ENCODE measurements at regions not wholly inside any gene's neighbourhood (a gene's known extent, or its start where the extent isn't known, plus 50 kb on each side); places are given as distances from the start of the nearest gene placed in this dataset.

DNA sequence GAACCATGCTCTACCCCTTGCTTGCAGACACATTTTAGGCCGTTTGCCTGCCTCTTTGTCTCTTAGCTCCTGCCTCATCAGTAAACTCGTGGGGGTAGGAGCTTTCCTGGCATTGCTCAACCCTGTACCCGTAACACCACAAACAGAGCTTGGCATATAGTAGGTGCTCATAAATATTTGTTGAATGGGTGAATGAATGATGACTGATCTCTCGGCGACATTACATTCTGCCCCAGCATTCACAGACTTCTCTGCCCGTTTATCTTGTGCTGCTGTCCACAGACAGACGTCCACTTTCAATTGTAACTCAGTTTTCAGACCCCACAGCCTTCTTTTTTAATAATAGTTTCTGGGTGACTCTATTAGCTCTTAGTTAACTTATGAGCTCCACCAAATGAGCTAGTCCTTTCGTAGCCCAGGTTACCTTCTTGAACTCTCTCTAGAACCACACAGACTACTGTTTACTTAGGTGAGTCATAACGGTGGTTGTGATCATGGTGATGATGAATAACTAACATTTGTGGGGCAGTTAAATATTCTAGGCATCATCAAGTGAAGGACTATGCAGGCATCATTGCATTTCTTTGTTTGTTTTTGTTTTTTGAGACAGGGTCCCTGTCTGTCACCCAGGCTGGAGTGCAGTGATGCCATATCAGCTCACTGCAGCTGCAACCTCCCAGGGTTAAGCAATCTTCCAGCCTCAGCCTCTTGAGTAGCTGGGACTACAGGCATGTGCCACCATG is 188.4 kb downstream of the ADAMTS15 start:
- 76 to 79% methylated on average over 9 of the region's 9 CpGs for WGBS, 2 donors
- DNase-seq (ENCODE audit: low spot score in 2 of 2) = no peak
- H3K4me3 ChIP-seq (ENCODE audit: low read depth, poor library complexity, severe bottlenecking) = no peak overlapping the region
- no peak for TF ChIP-seq POLR2A (IDR thresholded peaks at IDR 0.05)
- TF ChIP-seq, protein P1, sequence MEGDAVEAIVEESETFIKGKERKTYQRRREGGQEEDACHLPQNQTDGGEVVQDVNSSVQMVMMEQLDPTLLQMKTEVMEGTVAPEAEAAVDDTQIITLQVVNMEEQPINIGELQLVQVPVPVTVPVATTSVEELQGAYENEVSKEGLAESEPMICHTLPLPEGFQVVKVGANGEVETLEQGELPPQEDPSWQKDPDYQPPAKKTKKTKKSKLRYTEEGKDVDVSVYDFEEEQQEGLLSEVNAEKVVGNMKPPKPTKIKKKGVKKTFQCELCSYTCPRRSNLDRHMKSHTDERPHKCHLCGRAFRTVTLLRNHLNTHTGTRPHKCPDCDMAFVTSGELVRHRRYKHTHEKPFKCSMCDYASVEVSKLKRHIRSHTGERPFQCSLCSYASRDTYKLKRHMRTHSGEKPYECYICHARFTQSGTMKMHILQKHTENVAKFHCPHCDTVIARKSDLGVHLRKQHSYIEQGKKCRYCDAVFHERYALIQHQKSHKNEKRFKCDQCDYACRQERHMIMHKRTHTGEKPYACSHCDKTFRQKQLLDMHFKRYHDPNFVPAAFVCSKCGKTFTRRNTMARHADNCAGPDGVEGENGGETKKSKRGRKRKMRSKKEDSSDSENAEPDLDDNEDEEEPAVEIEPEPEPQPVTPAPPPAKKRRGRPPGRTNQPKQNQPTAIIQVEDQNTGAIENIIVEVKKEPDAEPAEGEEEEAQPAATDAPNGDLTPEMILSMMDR (IDR thresholded peaks at IDR 0.05) = no peak
- intact Hi-C loops (cut with DNase I; ENCODE audit: low total_unique reads) = no loop called here

DNA sequence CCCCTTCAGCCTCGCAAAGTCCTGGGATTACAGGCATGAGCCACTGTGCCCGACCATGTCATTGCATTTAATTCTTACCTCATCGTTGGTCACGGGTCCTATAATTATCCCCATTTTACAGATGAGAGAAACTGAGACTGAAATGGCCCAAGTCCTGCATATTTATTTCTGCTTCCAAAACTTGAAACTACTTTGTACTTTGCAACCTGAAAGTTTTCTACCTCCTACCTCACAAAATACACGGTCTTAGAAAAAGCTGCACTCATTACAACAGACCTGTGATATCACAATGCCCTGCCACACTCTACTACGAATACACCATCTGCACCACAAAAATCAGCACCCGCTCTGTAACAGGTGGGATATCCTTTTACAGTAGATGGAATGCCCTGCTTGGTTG is 189.1 kb downstream of the ADAMTS15 start:
- intact Hi-C loops (cut with DNase I; ENCODE audit: low total_unique reads) = no loop called here
- TF ChIP-seq, protein P1 (IDR thresholded peaks at IDR 0.05) = no peak
- no peak for TF ChIP-seq POLR2A (IDR thresholded peaks at IDR 0.05)
- 90 to 94% methylated on average over 7 of the region's 7 CpGs for WGBS, 2 donors
- no peak for DNase-seq (ENCODE audit: low spot score in 2 of 2)
- H3K4me3 ChIP-seq (ENCODE audit: low read depth, poor library complexity, severe bottlenecking) = no peak overlapping the region

DNA sequence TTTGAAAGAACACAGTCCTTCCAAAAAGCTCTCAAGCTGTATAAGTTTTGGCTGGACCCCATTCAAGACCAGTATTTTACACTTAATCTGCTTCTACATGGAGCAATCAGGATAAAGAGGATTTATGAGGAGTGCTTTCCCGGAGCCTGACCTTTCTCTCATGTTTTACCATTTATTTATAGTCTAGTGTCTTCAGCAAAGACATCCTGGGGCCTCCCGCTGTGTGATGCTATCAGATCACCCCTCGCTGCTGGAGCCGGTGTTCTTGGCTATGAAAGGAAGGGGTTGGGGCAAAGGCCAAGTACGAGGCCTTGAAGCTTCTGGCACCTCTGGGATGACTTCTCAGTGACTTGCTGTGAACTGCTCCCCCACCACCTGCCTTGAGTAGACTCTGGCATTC is 189.6 kb downstream of the ADAMTS15 start:
- TF ChIP-seq, protein P1 (IDR thresholded peaks at IDR 0.05) = no peak
- TF ChIP-seq POLR2A (IDR thresholded peaks at IDR 0.05) = no peak
- 63 to 72% methylated on average over 5 of the region's 5 CpGs for WGBS, 2 donors
- no peak for DNase-seq (ENCODE audit: low spot score in 2 of 2)
- intact Hi-C loops (cut with DNase I; ENCODE audit: low total_unique reads) = no loop called here
- no peak overlapping the region for H3K4me3 ChIP-seq (ENCODE audit: low read depth, poor library complexity, severe bottlenecking)

DNA sequence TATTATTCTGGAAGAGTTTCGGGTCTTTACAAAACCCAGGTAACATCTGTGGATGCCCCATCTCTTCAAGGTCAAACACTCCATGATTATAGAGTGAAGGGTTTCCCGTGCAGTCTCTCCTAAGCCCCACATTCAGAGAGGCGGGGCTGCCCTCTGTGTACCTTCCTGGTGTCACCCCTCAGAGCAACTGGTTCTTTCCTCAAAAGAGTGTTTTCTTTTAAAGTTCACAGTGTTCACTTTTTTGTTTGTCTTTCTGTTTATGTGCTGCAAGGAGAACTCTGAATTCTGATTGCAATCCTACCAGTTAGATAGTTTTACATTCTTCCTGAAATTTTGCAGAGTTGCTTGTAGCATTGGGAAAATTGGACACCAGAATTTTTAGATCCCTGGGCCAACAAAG is 190.2 kb downstream of the ADAMTS15 start:
- TF ChIP-seq POLR2A (IDR thresholded peaks at IDR 0.05) = no peak
- TF ChIP-seq, protein P1 (IDR thresholded peaks at IDR 0.05) = no peak
- intact Hi-C loops (cut with DNase I; ENCODE audit: low total_unique reads) = no loop called here
- no peak overlapping the region for H3K4me3 ChIP-seq (ENCODE audit: low read depth, poor library complexity, severe bottlenecking)
- WGBS, 2 donors = 94 to 99% methylated on average over 3 of the region's 3 CpGs
- no peak for DNase-seq (ENCODE audit: low spot score in 2 of 2)

DNA sequence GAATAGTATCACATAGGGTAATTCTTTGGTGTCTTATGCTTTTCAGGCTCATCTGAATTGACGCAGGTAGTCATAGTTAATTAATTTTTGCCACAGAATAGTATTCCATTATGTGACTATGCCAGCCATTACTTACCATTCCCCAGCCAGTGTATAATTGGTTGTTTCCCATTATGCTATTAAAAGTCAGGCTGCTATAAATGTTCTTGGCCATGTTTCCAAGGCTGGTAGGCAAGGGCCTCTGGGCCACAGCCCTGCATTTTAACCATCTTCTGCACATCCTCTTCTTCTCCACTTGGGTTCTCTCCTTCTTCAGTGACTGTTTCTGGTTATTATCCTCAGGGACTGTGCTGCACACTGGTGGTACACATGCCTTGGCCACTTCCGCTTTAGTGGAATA is 190.9 kb downstream of the ADAMTS15 start:
- intact Hi-C loops (cut with DNase I; ENCODE audit: low total_unique reads) = no loop called here
- no peak overlapping the region for H3K4me3 ChIP-seq (ENCODE audit: low read depth, poor library complexity, severe bottlenecking)

More for the DNA sequence above, 190.9 kb downstream of the ADAMTS15 start:
- 96 to 97% methylated on average over 2 of the region's 2 CpGs for WGBS, 2 donors
- DNase-seq (ENCODE audit: low spot score in 2 of 2) = no peak
- TF ChIP-seq, protein P1 (IDR thresholded peaks at IDR 0.05) = no peak
- no peak for TF ChIP-seq POLR2A (IDR thresholded peaks at IDR 0.05)
